ENCODE measurements at regions not wholly inside any gene's neighbourhood (a gene's known extent, or its start where the extent isn't known, plus 50 kb on each side); places are given as distances from the start of the nearest gene placed in this dataset.
A peak's percentile ranks its signal among the peaks of the same experiment; 100 is the strongest.

GRCh38 chr2:8408560-8409460, 273.0 kb upstream of the ID2 start:
- Mint-ChIP-seq H3K36me3 (ENCODE audit: low read depth) (no peaks in the 10 kb centered on the region), H3K27ac (no peak overlapping the region), H3K4me3 (no peak overlapping the region), H3K27me3 (ENCODE audit: low read depth) (no peaks in the 10 kb centered on the region), H3K4me1 (peaks cover 29% of the 10 kb centered on the region), H3K9me3 (peaks cover 6% of the 10 kb centered on the region)
- TF ChIP-seq CTCF (IDR thresholded peaks at IDR 0.05; ENCODE audit: unreplicated experiment in 3 of 3): no peak

- Mint-ChIP-seq H3K9me3 (peaks cover 6% of the 10 kb centered on the region), H3K27ac (no peak overlapping the region), H3K4me3 (no peak overlapping the region), H3K36me3 (ENCODE audit: low read depth) (no peaks in the 10 kb centered on the region), H3K4me1 (peaks cover 25% of the 10 kb centered on the region), H3K27me3 (ENCODE audit: low read depth) (no peaks in the 10 kb centered on the region)
- TF ChIP-seq CTCF (IDR thresholded peaks at IDR 0.05; ENCODE audit: unreplicated experiment in 3 of 3): no peak
These were observed 272.2 kb upstream of the ID2 start for GRCh38 chr2:8409461-8410260.

GRCh38 chr2:8412082-8412481, 269.8 kb upstream of the ID2 start:
- Mint-ChIP-seq H3K36me3 (ENCODE audit: low read depth) (no peaks in the 10 kb centered on the region), H3K27me3 (ENCODE audit: low read depth) (no peaks in the 10 kb centered on the region), H3K4me1 (peaks cover 38% of the 10 kb centered on the region), H3K9me3 (no peaks in the 10 kb centered on the region), H3K27ac (peak overlapping the region; percentile 26 to 86 (median 57)), H3K4me3 (no peak overlapping the region)
- no peak for TF ChIP-seq CTCF (IDR thresholded peaks at IDR 0.05; ENCODE audit: unreplicated experiment in 3 of 3)

- H3K9me3 Mint-ChIP-seq: no peaks in the 10 kb centered on the region
- H3K4me1 Mint-ChIP-seq: peaks cover 41% of the 10 kb centered on the region
- peak overlapping the region; percentile 10 to 86 (median 57) for H3K27ac Mint-ChIP-seq
- H3K4me3 Mint-ChIP-seq: no peak overlapping the region
- H3K36me3 Mint-ChIP-seq (ENCODE audit: low read depth): no peaks in the 10 kb centered on the region
- no peaks in the 10 kb centered on the region for H3K27me3 Mint-ChIP-seq (ENCODE audit: low read depth)
- no peak for TF ChIP-seq CTCF (IDR thresholded peaks at IDR 0.05; ENCODE audit: unreplicated experiment in 3 of 3)
These were observed 269.3 kb upstream of the ID2 start for GRCh38 chr2:8412586-8412985.

GRCh38 chr2:8413589-8414135, 268.2 kb upstream of the ID2 start:
- H3K36me3 Mint-ChIP-seq (ENCODE audit: low read depth): no peaks in the 10 kb centered on the region
- no peak overlapping the region for H3K4me3 Mint-ChIP-seq
- H3K9me3 Mint-ChIP-seq: no peaks in the 10 kb centered on the region
- TF ChIP-seq CTCF (IDR thresholded peaks at IDR 0.05; ENCODE audit: unreplicated experiment in 3 of 3): no peak
- no peak overlapping the region for H3K27ac Mint-ChIP-seq
- no peaks in the 10 kb centered on the region for H3K27me3 Mint-ChIP-seq (ENCODE audit: low read depth)
- peaks cover 47% of the 10 kb centered on the region for H3K4me1 Mint-ChIP-seq

Measured in nephron (organoid).